ENCODE measurements at regions not wholly inside any gene's neighbourhood (a gene's known extent, or its start where the extent isn't known, plus 50 kb on each side); places are given as distances from the start of the nearest gene placed in this dataset.

DNA sequence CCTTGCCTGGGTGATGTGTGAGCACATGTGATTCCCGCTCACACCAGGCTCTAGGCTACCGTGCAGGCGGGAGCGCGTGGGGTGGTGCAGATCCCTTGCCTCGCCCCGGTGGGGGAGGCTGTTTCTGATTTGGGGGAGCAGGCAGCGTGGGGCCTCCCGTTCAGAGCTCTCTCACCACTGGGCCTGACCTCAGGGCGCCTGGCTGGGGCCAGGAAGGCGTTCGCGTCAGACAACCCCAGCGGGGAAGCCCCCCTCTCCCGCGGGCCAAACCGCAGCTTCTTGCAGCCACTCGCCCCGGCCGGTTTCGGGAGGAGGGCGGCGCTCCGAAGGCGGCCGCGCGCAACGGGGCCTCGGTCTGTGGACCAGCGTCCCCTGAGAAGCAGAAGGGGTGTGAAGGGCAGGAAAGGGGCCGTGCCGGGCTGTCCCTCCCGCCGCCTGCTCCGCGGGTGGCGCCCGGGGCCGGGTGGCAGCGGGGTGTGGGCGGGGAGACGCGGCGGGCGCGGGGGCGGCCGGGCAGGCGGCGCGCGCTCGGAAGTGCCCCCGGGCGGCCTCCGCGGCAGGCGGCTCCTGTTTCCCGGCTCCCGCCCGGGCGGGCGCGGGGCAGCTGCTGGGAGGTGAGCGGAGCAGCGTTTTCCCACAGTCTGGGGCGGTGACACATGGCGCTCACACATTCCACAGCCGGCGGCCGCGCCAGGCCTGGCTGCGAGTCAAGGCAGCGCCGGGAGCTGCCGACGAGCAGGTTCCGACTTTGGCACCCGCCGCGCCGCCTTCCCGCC lies 65.1 kb upstream of the HES1 start:
- peaks cover 17% of the 10 kb centered on the region for H3K4me1 ChIP-seq (ENCODE audit: insufficient read depth, low read length)
- peaks cover 46% of the 10 kb centered on the region for H3K27me3 ChIP-seq (ENCODE audit: insufficient read depth, low read length, poor library complexity)
- no peaks in the 10 kb centered on the region for H3K79me2 ChIP-seq (ENCODE audit: insufficient read depth, low read length)
- no peaks in the 10 kb centered on the region for H3K36me3 ChIP-seq (ENCODE audit: insufficient read depth, low read length)
- peak overlapping the region; percentile 15 to 61; a peak in 3 of 4 replicates for H3K4me3 ChIP-seq (ENCODE audit: low read depth in 1 of 2, low read length in 2 of 2)
- H4K20me1 ChIP-seq (ENCODE audit: insufficient read depth, low read length) = no peaks in the 10 kb centered on the region
- peak overlapping the region; percentile 63 for H2AFZ ChIP-seq (ENCODE audit: low read depth, low read length)
- DNase-seq (peak; percentile 80), ATAC-seq (ENCODE audit: insufficient read depth, low read depth) (peak; percentile 81)
- H3K4me2 ChIP-seq (ENCODE audit: insufficient read depth, low read length) = peak overlapping the region; percentile 83
- TF ChIP-seq EZH2 (IDR thresholded peaks at IDR 0.05; ENCODE audit: borderline replicate concordance, low read depth, low read length, severe bottlenecking) = no peak
- no peak overlapping the region for H3K27ac ChIP-seq (ENCODE audit: low read length)
- no peaks in the 10 kb centered on the region for H3K9me3 ChIP-seq (ENCODE audit: insufficient read depth, low read length, severe bottlenecking)
- H3K9ac ChIP-seq (ENCODE audit: low read depth, low read length) = peak overlapping the region; percentile 54

GRCh38 chr3:194072097-194072428 lies 63.9 kb upstream of the HES1 start:
- no peak overlapping the region for H2AFZ ChIP-seq (ENCODE audit: low read depth, low read length)
- H3K36me3 ChIP-seq (ENCODE audit: insufficient read depth, low read length) = no peaks in the 10 kb centered on the region
- no peak overlapping the region for H3K9ac ChIP-seq (ENCODE audit: low read depth, low read length)
- H3K9me3 ChIP-seq (ENCODE audit: insufficient read depth, low read length, severe bottlenecking) = no peaks in the 10 kb centered on the region
- DNase-seq (no peak), ATAC-seq (ENCODE audit: insufficient read depth, low read depth) (no peak)
- 0 out of 2 replicates have a peak overlapping the region, but pooled peaks have one; percentile 83 for H3K4me2 ChIP-seq (ENCODE audit: insufficient read depth, low read length)
- no peaks in the 10 kb centered on the region for H3K79me2 ChIP-seq (ENCODE audit: insufficient read depth, low read length)
- no peak overlapping the region for H3K27ac ChIP-seq (ENCODE audit: low read length)
- peaks cover 17% of the 10 kb centered on the region for H3K4me1 ChIP-seq (ENCODE audit: insufficient read depth, low read length)
- H3K27me3 ChIP-seq (ENCODE audit: insufficient read depth, low read length, poor library complexity) = peaks cover 55% of the 10 kb centered on the region
- TF ChIP-seq EZH2 (IDR thresholded peaks at IDR 0.05; ENCODE audit: borderline replicate concordance, low read depth, low read length, severe bottlenecking) = no peak
- TF ChIP-seq, protein P1, sequence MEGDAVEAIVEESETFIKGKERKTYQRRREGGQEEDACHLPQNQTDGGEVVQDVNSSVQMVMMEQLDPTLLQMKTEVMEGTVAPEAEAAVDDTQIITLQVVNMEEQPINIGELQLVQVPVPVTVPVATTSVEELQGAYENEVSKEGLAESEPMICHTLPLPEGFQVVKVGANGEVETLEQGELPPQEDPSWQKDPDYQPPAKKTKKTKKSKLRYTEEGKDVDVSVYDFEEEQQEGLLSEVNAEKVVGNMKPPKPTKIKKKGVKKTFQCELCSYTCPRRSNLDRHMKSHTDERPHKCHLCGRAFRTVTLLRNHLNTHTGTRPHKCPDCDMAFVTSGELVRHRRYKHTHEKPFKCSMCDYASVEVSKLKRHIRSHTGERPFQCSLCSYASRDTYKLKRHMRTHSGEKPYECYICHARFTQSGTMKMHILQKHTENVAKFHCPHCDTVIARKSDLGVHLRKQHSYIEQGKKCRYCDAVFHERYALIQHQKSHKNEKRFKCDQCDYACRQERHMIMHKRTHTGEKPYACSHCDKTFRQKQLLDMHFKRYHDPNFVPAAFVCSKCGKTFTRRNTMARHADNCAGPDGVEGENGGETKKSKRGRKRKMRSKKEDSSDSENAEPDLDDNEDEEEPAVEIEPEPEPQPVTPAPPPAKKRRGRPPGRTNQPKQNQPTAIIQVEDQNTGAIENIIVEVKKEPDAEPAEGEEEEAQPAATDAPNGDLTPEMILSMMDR (IDR thresholded peaks at IDR 0.05; ENCODE audit: borderline replicate concordance, extremely low read depth, low read length, poor library complexity, severe bottlenecking) = no peak
- H4K20me1 ChIP-seq (ENCODE audit: insufficient read depth, low read length) = no peaks in the 10 kb centered on the region
- H3K4me3 ChIP-seq (ENCODE audit: low read depth in 1 of 2, low read length in 2 of 2) = no peak overlapping the region

DNA sequence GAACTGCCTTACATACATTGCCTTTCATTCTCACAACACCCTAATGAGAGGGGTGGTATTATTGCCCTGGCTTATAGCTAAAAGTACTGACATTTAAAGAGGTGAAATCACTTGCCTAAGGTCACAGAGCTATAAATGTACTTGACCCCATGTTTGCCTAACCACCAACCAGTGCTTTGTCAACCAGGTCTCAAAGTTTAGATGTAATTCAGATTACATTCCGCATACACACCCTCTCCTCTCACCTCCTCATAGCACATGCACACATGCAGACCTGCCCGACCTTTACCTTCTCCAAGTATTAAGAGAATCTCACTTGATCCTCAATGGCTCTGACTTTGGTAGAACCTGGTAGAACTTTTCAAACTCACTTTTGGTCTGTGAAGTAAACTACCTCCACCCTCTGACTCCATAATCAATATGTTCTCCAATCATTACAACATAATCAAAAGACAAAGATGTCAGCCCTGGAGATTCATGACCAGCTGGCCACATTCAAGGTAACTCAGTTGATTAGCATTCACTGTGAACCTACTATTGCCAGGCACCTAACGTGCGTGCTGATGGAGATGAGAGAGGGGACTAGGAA lies 63.2 kb upstream of the HES1 start:
- Histone ChIP-seq H3K27me3 (ENCODE audit: insufficient read depth, low read length, poor library complexity) (peaks cover 62% of the 10 kb centered on the region), H3K4me2 (ENCODE audit: insufficient read depth, low read length) (no peak overlapping the region), H3K4me1 (ENCODE audit: insufficient read depth, low read length) (peaks cover 17% of the 10 kb centered on the region), H3K36me3 (ENCODE audit: insufficient read depth, low read length) (no peaks in the 10 kb centered on the region), H3K9me3 (ENCODE audit: insufficient read depth, low read length, severe bottlenecking) (no peaks in the 10 kb centered on the region), H3K27ac (ENCODE audit: low read length) (no peak overlapping the region), H3K4me3 (ENCODE audit: low read depth in 1 of 2, low read length in 2 of 2) (no peak overlapping the region), H3K9ac (ENCODE audit: low read depth, low read length) (no peak overlapping the region), H4K20me1 (ENCODE audit: insufficient read depth, low read length) (0 out of 2 replicates have a peak, but pooled peaks cover 3% of the 10 kb centered on the region), H3K79me2 (ENCODE audit: insufficient read depth, low read length) (no peaks in the 10 kb centered on the region), H2AFZ (ENCODE audit: low read depth, low read length) (no peak overlapping the region)
- ATAC-seq (ENCODE audit: insufficient read depth, low read depth) = no peak
- TF ChIP-seq EZH2 (IDR thresholded peaks at IDR 0.05; ENCODE audit: borderline replicate concordance, low read depth, low read length, severe bottlenecking) = no peak
- TF ChIP-seq, protein P1 (IDR thresholded peaks at IDR 0.05; ENCODE audit: borderline replicate concordance, extremely low read depth, low read length, poor library complexity, severe bottlenecking) = no peak
- no peak for DNase-seq

GRCh38 chr3:194073926-194074325 lies 62.0 kb upstream of the HES1 start:
- Histone ChIP-seq H3K27ac (ENCODE audit: low read length) (no peak overlapping the region), H3K79me2 (ENCODE audit: insufficient read depth, low read length) (no peaks in the 10 kb centered on the region), H3K9me3 (ENCODE audit: insufficient read depth, low read length, severe bottlenecking) (no peaks in the 10 kb centered on the region), H3K9ac (ENCODE audit: low read depth, low read length) (no peak overlapping the region), H3K4me1 (ENCODE audit: insufficient read depth, low read length) (peaks cover 17% of the 10 kb centered on the region), H3K27me3 (ENCODE audit: insufficient read depth, low read length, poor library complexity) (peaks cover 72% of the 10 kb centered on the region), H4K20me1 (ENCODE audit: insufficient read depth, low read length) (0 out of 2 replicates have a peak, but pooled peaks cover 3% of the 10 kb centered on the region), H2AFZ (ENCODE audit: low read depth, low read length) (no peak overlapping the region), H3K36me3 (ENCODE audit: insufficient read depth, low read length) (no peaks in the 10 kb centered on the region), H3K4me3 (ENCODE audit: low read depth in 1 of 2, low read length in 2 of 2) (no peak overlapping the region), H3K4me2 (ENCODE audit: insufficient read depth, low read length) (no peak overlapping the region)
- no peak for ATAC-seq (ENCODE audit: insufficient read depth, low read depth)
- TF ChIP-seq EZH2 (IDR thresholded peaks at IDR 0.05; ENCODE audit: borderline replicate concordance, low read depth, low read length, severe bottlenecking) = no peak
- TF ChIP-seq, protein P1 (IDR thresholded peaks at IDR 0.05; ENCODE audit: borderline replicate concordance, extremely low read depth, low read length, poor library complexity, severe bottlenecking) = no peak
- no peak for DNase-seq
